ENCODE measurements at regions not wholly inside any gene's neighbourhood (a gene's known extent, or its start where the extent isn't known, plus 50 kb on each side); places are given as distances from the start of the nearest gene placed in this dataset.

DNA sequence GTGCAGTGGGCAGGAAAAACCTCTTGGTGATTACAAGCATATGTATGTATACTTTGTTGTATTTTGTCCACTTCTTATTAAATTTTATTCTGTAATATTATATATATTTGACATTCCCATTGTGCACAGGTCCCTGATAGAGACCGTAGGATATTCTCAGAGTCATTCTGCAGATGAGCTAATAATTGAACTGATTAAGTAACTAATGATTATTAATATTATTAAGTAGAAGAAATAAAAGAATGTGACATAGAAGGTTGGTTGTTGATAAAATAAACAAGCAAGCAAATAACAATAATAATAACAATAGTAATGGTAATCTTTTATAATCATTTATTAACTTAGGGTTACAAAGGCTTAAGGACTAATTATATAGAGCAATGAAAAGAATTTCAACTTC lies 780.6 kb upstream of the ZWINT start:
- in situ Hi-C loops (cut with HindIII; ENCODE audit: low pct_unique_long_range_greater_than_20kb, low sequenced_read_pairs) (no loop called here), intact Hi-C loops (cut with micrococcal nuclease; ENCODE audit: unreplicated experiment) (no loop called here)
- CTCF ChIA-PET, result no interaction called here
- no peak overlapping the region for H3K27ac ChIP-seq (ENCODE audit: low read length)
- H3K4me3 ChIP-seq (ENCODE audit: low read depth in 2 of 2, low read length in 2 of 2), result no peak overlapping the region
- DNase-seq (ENCODE audit: low read depth, low spot score) (no peak), ATAC-seq (no peak)
- no TSS peak for BruUV-seq (replicated peaks)
- H3K27me3 ChIP-seq (ENCODE audit: control insufficient read depth, insufficient read depth, low read length), result no peaks in the 10 kb centered on the region
- no peaks in the 10 kb centered on the region; the same call in 1 of the 2 replicates for H3K9me3 ChIP-seq (ENCODE audit: control insufficient read depth, insufficient read depth, low read depth, low read length)
- POLR2A ChIA-PET, result no interaction called here
- H3K4me1 ChIP-seq (ENCODE audit: control insufficient read depth, insufficient read depth, low read length), result no peaks in the 10 kb centered on the region
- no peaks in the 10 kb centered on the region for H3K36me3 ChIP-seq (ENCODE audit: control insufficient read depth, insufficient read depth, low read length)
- TF ChIP-seq SIN3A (IDR thresholded peaks at IDR 0.05; ENCODE audit: borderline replicate concordance, insufficient read depth, low read depth, low read length) (no peak), REST (IDR thresholded peaks at IDR 0.05; ENCODE audit: insufficient read depth in 1 of 2, low read depth in 2 of 2, low read length in 1 of 2) (no peak), POLR2AphosphoS5 (IDR thresholded peaks at IDR 0.05; ENCODE audit: low read depth, low read length) (no peak), TCF7L2 (IDR thresholded peaks at IDR 0.05; ENCODE audit: low read depth, low read length) (no peak), CTCF (IDR thresholded peaks at IDR 0.05) (no peak)

- in situ Hi-C loops (cut with HindIII; ENCODE audit: low pct_unique_long_range_greater_than_20kb, low sequenced_read_pairs), result no loop called here
- Histone ChIP-seq H3K9me3 (ENCODE audit: control insufficient read depth, insufficient read depth, low read depth, low read length) (peaks cover 8% of the 10 kb centered on the region; the same call in 1 of the 2 replicates), H3K27me3 (ENCODE audit: control insufficient read depth, insufficient read depth, low read length) (no peaks in the 10 kb centered on the region), H3K36me3 (ENCODE audit: control insufficient read depth, insufficient read depth, low read length) (no peaks in the 10 kb centered on the region), H3K4me3 (ENCODE audit: low read depth in 2 of 2, low read length in 2 of 2) (no peak overlapping the region), H3K27ac (ENCODE audit: low read length) (no peak overlapping the region), H3K4me1 (ENCODE audit: control insufficient read depth, insufficient read depth, low read length) (no peaks in the 10 kb centered on the region)
- CTCF ChIA-PET, result no interaction called here
- ATAC-seq, result no peak
- POLR2A ChIA-PET, result no interaction called here
- no peak for TF ChIP-seq POLR2AphosphoS5 (IDR thresholded peaks at IDR 0.05; ENCODE audit: low read depth, low read length)
- no peak for TF ChIP-seq TCF7L2 (IDR thresholded peaks at IDR 0.05; ENCODE audit: low read depth, low read length)
- TF ChIP-seq CTCF (IDR thresholded peaks at IDR 0.05), result no peak
- TF ChIP-seq REST (IDR thresholded peaks at IDR 0.05; ENCODE audit: insufficient read depth in 1 of 2, low read depth in 2 of 2, low read length in 1 of 2), result no peak
- no peak for TF ChIP-seq SIN3A (IDR thresholded peaks at IDR 0.05; ENCODE audit: borderline replicate concordance, insufficient read depth, low read depth, low read length)
- no peak for DNase-seq (ENCODE audit: low read depth, low spot score)
- intact Hi-C loops (cut with micrococcal nuclease; ENCODE audit: unreplicated experiment), result no loop called here
- BruUV-seq (replicated peaks), result no TSS peak
Measured at GRCh38 chr10:57119684-57120083, 758.6 kb upstream of the ZWINT start.

Data from Panc1 (cell line).